IPS DF 4.7 (cell line): ENCODE measurements at regions not wholly inside any gene's neighbourhood (a gene's known extent, or its start where the extent isn't known, plus 50 kb on each side); places are given as distances from the start of the nearest gene placed in this dataset.
"Not testable (repeated sequence)": the region's sequence is repeated elsewhere in the genome, so short reads cannot be mapped to it uniquely, and the experiment has no call there.

Experiments used
- DNase-seq: peaks from one replicate; pipeline ENCODE4 v3.0.0-alpha.2; 2013; ENCODE audit warnings: low spot score; ENCODE audit errors: extremely low read depth

- no peak for DNase-seq
Observed at GRCh38 chr2:121043827-121044222, 241.2 kb downstream of the TFCP2L1 start.

DNA sequence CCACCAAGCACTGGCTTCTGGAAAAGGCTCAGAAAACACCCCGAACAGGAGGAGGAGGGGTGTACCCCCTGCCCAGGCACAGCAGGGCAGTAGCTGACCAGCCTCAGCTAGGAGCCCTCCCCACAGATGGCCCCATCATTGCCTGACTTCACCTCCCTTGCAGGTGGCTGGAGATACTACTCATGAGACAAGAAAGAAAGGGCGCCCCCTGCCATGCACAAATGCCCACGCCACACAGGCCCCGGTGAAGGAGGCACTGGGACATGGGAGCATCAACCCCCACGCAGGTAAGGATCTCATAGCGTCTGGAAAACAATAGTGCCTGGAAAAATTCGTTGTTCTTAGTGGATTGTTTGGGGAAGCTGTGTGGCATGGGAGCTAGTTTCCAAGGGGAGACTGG, 240.6 kb downstream of the TFCP2L1 start:
- DNase-seq, result no peak

- no peak for DNase-seq
Observed at GRCh38 chr2:121045245-121045644, 239.8 kb downstream of the TFCP2L1 start.

GRCh38 chr2:121046335-121046734, 238.7 kb downstream of the TFCP2L1 start:
- no peak for DNase-seq

DNA sequence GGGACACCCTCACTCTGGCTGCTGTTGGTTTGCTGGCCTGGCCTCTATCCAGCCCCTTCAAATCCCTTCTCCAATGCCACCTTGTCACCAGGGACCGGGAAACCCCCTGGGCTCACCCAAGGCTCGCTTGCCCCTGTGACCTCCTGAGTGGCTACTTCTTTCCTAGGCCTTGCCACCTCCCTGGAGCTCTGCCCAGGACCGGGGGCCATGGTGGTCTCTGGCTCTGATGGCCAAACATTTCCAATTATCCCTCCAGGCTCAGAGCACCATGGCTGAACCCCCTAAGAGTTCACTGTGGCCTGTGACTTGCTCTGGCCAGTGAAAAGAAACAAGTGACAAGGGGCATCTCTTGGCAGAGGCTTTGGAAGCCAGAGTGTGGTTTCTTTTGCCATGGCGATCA, 237.6 kb downstream of the TFCP2L1 start:
- DNase-seq, result no peak

GRCh38 chr2:121049131-121049530, 235.9 kb downstream of the TFCP2L1 start:
- DNase-seq, result no peak

GRCh38 chr2:121049950-121050585, 234.9 kb downstream of the TFCP2L1 start:
- DNase-seq, result no peak

DNA sequence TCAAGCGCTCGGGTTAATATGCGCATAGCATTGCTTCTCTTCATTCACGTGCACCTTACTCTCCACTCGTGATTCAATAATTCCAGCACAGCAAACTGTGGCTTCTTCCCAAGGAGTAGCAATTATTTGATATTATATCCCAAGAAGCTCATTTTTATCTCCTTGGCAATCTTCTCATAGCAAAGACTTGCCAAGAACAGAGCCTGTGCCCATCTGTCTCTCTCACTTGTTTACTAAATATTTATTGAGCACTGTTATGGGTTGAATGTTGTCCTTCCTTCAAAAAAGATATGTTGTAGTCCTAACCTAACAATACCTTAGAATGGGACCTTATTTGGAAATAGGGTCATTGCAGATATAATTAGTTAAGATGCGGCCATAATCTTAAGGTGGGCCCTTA, 233.7 kb downstream of the TFCP2L1 start:
- DNase-seq, result no peak

GRCh38 chr2:121052023-121052422, 233.0 kb downstream of the TFCP2L1 start:
- DNase-seq, result no peak

DNA sequence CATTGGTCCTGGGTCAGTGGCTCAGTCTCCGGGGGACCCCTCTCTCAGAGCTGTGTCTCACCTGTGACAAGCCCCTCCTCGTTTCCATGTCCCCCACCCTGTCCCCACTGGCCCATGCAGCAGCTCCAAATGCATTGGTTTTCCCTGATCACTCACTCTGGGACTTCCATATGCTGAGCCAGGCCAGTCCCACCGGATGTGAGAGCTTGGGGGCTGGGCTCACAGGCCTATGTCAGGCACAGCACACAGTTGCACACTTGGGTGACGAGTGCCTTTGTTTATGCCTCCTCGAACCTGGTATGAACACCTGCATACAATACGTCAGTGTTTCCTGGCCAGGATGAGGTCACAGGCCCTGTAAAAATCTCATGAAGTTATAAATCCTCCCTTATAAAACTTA, 232.5 kb downstream of the TFCP2L1 start:
- DNase-seq, result no peak

- no peak for DNase-seq
Observed at GRCh38 chr2:121055088-121055487, 229.9 kb downstream of the TFCP2L1 start.

DNA sequence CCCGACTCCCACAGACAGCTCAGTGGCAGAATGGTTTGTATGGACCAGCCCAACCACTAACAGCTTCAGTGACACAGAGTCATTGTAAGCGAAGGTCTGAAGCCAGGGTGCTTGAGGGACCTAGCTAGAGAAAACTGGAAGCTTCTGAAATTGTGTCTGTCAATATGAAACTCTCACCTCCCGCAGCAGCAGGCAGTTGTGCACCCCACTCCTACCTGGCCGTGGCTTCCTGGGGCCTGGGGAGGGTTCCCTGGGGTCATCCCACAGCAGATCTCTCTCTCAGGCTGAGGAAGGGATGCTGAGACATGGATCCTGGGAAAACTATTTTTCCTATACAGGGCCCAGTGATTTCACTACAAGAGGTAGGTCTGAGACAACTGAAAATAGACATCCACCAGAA, 229.5 kb downstream of the TFCP2L1 start:
- no peak for DNase-seq

- DNase-seq, result no peak
Observed at GRCh38 chr2:121058852-121059558, 226.0 kb downstream of the TFCP2L1 start.

GRCh38 chr2:121059651-121060649, 225.1 kb downstream of the TFCP2L1 start:
- no peak for DNase-seq

GRCh38 chr2:121061633-121062032, 223.4 kb downstream of the TFCP2L1 start:
- DNase-seq, result no peak

DNA sequence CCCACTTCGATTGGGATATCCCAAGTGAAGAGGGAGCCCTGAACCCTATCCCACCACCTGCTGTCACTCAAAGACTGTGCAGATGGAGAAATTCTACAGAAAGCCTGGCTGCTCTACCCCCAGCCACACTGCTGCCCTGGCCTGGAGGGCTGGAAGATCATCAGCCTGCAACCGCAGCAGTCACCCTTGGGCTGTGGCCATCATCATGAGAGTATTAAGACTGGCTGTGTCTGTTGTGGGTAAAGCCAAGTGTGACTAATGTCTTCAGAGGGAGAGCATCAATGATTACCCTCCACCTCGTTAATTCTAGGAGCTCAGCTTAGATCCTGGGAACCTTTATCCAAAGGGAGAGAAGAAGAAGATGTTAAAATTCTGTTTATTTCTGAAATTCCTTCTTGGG, 221.5 kb downstream of the TFCP2L1 start:
- DNase-seq, result no peak

DNA sequence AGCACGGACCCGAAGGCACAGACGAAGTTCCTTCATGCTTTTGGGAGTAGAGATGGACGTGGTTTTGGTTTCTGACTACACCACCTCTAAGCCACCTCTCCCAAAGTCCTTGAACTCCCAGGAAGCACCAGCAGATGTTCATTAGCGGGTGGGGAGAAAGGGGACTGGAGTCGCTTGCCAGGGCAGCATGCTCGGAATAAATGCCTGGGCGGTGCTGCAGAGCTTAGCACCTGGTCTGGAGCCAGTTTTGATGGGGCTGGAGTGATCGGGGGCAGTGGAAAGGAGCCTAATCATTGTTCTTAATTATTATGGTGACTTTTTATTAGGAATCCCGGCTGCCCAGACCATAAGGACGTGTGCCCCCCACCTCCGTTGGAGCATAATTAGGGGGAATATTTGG, 220.8 kb downstream of the TFCP2L1 start:
- no peak for DNase-seq

- no peak for DNase-seq
Observed at GRCh38 chr2:121065239-121065638, 219.8 kb downstream of the TFCP2L1 start.

DNA sequence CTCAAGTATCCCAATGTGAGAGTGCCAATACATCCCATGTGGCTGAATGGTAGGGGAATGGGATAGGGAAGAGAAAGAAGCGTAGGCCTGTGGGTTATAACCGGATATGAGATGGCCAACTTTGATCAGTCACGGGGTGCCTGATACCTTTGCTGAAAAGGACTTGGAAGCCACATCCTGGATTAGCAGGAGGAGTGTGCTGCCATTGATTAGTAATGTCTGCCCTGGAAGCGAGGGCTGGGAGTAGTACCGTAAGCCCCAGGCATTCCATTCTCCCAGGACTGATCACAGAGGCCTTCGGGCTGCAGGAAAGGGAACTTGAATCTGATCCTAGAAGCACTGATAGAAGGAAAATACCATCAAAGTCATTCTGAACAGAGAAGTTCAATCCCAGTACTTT, 218.5 kb downstream of the TFCP2L1 start:
- no peak for DNase-seq

- no peak for DNase-seq
Observed at GRCh38 chr2:121068851-121069250, 216.2 kb downstream of the TFCP2L1 start.

DNA sequence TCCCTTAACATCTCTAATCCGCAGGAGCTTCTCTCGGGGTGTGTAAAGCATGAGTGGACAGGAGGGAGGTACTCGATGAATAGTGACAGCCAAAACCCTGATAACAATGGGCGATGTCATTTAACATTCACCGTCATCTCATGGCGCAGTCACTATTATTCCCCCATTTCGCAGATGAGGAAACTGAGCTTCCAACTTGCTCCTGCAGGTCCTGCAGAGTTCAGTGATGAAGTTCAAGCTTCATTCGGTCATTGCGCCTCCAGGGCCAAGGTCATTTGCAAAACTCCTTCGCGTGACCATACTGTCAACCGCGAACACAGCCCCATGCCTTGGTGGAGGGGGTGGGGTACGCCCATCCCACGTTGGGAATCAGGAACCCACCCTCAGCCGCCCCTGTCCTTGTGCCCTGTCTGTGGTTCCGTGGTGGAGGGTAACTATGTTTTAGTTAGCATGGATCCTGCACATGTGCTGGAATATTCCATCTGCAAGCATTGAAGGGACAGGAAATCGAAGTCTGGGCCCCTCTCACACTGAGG, 215.5 kb downstream of the TFCP2L1 start:
- no peak for DNase-seq

DNA sequence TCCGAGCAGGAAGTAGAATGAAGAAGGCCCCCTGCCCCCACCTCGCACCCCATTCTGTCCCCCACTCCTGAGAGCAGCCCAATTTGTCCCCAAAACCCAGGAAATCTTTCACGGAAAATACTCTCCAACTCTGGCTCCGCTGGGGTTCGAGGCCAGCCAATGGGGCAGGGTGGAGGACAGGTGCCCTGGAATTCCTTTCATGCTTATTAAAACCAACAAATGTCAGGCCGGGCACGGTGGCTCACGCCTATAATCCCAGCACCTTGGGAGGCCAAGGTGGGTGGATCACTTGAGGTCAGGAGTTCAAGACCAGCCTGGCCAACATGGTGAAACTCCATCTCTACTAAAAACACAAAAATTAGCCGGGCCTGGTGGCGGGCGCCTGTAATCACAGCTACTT, 214.9 kb downstream of the TFCP2L1 start:
- not testable (repeated sequence) for DNase-seq
